HG02759 (cell line): ENCODE measurements at regions not wholly inside any gene's neighbourhood (a gene's known extent, or its start where the extent isn't known, plus 50 kb on each side); places are given as distances from the start of the nearest gene placed in this dataset.

ENCODE experiments used
- ATAC-seq: cut with Tn5 transposase; IDR thresholded peaks from one replicate; pipeline ENCODE4 v1.9.1; 2021; ENCODE audit warnings: mild to moderate bottlenecking, moderate library complexity; ENCODE audit not compliant: unreplicated experiment

DNA sequence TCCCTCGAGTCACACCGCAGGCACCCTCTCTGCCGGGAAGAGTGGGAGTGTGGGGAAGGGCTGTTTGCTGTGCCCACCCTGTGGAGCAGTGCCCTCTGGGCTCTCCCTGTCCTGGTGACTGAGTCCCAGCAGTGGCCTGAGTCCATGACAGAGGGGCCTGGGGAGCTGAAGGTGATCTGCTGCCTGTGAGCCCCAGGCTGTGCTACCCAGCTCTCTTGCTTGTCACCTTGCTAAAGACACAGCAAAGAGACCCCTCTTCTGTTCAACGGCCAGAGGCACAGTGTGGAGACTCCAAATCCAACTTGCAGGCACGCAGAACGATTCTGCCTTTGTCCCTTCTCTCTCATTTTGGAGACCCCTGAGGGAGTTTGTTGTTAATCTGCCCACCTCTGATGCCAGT, 232.6 kb downstream of the OPA1 start:
- no peak for ATAC-seq

DNA sequence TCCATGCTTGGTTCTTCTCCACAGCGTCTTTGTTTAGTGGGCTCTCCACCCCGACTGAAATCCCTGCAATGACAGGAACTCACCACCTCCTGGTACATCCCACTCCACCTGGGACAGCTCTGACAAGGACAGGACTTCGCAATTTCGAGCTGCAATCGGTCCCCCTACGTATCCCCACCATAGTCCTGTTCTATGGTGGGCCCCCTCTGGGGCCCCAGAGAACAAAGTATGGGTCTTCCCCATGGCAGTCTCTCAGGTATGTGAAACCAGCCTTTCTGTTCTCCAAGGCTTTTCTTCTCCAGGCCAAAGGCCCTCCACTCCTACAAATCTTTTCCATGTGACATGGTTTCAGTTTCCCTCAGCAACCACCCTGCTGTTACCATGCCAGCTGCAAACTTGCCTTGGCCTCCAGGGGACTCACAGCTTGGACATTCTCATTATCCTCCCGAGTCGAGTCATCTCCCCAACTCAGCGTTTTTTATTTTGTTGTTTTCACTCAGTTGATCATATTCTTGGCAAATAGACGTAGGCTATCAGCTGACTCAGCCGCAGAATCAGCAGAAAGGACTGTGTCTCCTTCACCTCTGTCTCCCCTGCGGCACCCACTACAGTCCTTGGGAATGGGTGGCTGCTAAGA, 233.3 kb downstream of the OPA1 start:
- ATAC-seq = no peak

DNA sequence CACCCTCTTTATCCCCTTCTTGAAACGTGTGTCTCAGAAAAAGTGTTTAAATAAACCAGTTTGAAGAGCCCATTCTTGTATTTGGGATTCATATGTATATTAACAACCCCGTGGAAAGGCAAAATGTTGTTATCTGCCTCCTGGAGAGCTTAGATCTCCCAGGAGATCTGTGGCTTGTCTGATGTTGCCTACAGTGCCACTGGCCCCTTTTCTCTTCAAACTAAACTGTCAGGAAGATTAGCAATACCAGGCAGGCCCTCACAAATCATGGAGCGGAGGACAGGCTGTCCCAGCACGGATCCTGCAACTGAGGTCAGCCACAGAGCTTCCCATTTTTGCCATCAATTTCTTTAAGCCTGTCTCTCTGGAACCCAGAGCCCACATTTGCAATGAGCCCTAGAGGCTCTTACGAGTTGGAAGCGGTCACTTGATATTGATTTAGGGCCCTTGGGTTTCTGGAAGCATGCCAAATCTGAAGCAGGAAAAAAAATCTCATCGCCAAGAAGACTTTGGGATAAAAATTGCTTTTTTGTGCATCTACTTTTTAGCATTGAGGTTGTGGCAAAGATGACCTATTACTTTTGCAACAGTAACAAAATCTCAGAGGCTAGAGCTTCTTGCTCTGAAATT, 234.1 kb downstream of the OPA1 start:
- ATAC-seq = no peak

DNA sequence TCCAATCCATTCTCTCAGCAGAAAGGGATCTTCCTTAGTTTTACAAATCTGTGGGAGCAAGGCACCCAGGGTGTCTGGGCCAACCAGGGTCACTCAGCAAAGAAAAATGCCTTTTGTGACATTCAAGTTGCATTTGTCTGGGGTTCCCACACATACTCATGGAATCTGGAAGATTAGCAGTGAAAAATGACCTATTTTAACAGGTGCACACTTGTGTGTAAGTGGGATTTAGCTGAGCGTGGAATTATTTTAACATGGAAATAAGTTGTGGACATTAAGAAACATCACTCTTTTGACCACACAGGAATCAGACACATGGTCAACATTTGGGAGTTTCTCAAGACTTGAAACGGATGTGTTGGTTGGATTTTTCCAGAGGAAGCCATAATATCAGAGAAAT, 234.9 kb downstream of the OPA1 start:
- no peak for ATAC-seq

DNA sequence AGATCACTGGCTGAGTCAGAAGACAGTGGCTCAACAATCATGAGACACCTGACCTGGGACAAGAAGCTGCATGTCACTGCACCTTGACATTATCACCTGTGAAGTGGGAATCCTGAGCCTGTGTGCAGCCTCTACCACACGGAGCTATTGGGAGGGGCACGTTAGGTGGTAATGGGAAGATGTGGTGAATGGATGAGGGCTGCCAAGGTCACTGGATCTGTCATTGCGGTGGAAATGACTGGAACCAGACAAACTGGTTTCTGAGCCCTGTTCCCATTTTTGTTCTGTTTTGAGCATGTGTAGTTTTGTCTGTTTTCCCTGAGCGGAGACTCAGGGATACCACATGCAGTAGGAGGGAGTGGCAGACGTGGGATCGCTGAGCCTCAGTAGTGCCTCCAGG, 235.5 kb downstream of the OPA1 start:
- no peak for ATAC-seq

DNA sequence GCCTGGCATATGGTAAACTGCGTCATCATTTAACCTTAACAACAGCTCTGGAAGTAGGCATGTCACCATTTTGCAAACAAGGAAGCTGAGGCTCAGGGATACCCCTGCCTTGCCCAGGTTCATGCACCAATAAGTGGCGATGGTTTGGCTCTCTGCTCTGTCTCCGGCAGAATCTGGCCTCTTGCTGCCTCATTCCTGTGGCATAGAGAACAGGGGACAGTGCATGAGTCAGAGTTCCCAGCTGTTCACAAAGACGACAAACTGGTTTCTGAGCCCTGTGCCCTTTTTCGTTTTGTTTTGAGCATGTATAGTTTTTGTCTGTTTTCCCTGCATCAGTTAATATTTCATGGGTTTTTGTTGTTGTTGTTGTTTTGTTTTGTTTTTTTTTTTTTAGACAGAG, 236.8 kb downstream of the OPA1 start:
- ATAC-seq = no peak

DNA sequence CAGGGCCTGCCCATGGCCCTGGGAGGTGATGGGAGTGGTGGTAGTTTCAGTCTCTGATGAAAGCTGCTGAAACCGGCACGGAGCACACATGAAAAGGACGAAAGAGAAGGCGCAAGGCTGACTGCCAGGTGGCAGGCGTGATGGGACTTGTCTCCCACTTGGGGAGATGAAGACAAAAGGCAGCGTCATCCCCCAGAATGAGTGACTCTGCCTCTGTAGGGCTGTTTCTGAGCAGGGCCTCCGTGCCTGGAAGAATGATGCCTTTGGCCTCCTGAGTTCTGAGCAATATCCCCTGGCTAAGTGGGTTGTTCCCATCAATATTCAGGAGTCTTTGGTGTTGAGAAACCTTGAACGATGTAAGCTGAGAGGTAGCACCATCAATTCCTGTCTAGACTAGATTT, 237.8 kb downstream of the OPA1 start:
- ATAC-seq = no peak

DNA sequence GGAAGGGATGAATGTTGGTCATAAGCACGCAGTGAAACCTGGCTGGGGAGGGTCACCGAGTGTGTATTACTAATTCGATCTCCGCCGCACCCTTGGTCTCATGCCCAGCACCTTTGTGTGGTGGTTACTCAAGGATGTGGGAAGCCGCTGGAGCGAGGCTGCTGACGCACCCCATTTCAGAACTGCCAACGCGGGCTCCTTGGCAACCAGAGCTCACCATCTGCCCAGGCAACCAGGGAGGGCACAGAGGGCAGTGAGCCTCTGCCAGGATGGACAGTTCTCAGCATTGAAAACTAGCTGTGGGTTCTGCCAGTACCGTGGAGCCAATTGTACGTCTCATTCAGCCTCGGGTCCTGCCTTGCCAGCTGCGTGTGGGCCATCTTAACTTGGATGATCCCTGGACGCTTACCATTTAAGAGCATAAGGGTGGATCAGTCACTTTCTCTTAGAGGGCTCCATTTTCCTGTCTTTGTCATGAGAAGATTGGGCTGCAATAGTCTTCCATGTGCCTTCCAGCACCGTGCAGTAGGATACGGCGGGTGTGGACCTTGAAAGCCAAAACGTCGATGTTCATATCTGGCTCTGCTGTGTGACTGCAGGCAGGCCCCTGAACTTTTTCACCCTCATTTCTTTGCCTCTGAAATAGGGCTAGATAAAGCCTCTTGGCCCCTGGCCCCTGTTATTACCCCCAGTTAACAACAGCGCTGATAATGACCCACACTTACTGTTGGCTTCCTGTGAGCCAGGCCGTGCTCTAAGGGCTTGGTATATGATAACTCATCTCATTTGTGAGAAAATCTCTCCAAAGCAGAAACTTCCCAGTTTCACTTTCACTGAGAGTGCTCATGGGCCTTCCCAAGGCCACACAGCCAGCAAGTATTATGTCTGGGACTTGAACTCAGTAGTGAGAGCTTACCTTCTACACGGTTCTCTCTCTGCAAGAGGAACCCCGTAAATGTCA, 238.8 kb downstream of the OPA1 start:
- ATAC-seq = peak; percentile 72

DNA sequence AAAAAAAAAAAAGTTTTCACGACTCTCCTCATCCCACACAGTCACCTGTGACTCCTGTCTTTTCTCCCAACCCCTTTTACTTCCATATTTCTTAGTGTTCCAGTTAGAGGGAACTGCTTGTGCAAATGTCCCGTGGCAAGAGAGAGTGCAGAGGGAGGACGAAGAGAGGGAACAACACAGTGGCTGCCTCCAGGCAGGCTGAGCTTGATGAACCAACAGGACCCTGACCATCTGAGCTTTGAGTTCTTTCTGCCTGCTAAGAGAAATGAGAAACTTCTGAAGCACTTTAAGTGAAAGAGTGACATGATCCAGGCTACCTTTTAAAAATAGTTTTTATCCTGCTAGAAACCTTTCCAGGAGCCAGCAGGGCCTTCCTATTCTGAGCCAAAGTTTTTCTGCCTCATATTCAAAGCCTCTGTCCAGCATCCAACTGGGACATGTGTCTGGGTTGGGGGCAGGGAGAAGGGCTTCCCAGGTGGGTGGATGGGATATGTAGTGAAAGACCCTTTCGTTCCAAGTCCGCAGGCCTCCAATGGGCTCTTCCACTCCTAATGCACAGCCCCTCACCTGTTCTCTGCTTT, 239.9 kb downstream of the OPA1 start:
- ATAC-seq = no peak

DNA sequence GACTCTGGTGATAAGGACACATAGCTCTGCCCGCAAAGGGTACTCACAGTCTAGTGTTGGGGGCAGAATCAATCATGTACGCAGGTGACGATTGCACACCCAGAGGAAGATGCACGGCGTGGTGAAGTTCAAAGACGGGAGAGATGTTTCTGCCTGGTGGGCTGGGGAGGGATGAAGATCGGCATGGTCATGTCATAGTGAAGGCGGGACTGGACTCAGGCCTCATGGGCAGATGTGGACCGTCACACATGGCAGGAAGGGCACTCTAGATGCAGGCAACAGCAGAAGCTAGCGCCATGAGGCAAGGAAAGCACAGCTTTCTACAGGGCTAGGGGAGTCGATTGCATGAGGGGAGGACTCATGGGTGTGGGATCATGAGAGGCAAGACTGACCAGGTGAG, 240.6 kb downstream of the OPA1 start:
- ATAC-seq = no peak

DNA sequence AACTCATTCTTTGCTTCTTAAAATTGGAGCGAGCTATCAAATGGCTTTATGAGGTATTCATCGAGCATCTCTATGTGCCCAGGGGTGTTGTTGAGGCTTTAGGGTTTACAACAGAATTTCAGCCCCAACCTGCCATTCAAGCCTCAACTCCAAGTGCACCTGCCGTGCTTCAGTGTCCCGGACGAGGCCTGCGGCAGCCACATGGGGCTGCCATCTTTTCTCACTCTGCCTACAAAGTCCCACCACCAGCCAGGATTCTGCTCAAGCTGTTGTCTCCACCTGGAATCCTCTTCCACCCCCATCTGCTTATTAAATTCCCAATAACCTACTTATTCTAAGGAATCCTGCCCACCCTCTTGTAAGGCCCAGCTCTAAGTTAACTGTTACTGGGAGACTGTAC, 242.4 kb downstream of the OPA1 start:
- no peak for ATAC-seq

DNA sequence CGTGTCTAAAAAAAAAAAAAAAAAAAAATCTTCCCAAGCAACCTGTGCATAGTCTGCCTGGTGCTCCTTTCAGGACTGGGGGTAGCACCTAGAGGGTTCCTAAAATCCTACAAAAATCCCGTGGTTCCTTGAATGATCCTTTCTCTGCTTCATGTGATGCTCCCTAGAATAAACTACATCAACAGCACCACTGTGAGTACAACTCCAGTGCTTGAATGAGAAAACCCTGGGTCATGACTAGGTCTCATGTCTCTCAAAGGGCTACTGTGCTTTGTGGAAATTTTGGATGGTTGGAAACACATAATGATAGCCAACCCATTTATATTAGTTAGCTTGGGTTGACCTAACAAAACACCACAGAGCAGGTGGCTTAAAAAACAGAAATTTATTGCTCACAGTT, 243.5 kb downstream of the OPA1 start:
- no peak for ATAC-seq

DNA sequence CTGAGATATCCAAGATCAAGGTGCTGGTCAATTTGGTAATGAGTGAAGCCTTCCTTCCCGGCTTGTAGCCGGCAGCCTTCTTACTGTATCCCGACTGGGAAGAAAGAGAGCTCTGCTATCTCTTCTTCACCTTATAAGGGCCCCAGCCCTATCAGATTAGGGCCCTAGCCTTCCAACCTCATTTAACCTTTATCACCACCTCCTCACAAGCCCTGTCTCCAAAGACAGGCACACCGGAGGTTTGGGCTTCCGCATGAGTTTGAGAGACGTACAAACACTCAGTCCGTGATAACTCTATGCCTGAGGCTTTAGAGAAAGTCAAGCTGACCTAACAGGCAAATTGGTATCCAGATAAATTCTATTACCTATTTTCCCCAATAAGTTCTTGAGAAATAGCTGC, 243.9 kb downstream of the OPA1 start:
- ATAC-seq = no peak

DNA sequence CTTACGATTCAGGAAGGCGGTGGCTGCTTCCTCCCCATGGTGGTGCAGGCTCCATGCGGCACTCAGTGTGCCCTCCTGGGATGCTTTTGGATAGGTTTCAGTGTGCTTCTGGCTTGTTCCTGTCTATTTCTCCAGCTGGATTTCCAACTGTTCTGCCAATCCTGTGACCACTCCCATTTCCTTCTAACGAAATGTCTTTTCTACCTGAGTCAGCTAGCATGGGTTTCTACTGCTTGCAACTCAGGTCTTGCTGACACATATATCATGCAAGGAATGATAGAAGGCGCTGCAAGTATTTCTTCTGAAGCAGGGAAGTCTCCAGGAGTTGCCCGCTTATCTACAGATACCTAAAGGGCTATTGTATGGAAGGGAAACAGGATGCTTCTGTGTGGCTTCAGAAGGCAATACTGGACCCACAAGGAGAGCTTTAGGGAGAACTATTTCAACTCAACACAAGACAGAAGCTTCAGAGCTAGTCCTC, 244.4 kb downstream of the OPA1 start:
- ATAC-seq = no peak

DNA sequence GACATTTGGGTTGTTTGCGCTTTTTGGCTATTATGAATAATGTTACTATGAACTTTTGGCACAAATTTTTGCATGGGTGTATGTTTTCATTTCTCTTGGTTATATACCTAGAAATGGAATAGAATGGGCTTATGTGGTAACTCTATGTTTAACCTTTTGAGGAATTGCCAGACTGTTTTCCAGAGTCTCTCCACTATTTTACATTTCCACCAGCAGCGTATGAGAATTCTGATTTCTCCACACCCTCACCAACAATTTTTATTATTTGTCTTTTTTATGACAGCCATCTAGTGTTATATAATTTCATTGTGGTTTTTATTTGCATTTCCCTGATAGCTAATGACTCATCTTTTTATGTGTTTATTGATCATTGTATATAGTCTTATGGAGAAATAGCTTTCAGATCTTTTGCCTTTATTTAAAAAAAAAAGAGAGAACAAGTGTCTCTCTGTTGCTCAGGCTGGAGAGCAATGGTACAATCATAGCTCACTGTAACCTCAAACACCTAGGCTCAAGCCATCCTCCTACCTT, 247.2 kb downstream of the OPA1 start:
- ATAC-seq = no peak

DNA sequence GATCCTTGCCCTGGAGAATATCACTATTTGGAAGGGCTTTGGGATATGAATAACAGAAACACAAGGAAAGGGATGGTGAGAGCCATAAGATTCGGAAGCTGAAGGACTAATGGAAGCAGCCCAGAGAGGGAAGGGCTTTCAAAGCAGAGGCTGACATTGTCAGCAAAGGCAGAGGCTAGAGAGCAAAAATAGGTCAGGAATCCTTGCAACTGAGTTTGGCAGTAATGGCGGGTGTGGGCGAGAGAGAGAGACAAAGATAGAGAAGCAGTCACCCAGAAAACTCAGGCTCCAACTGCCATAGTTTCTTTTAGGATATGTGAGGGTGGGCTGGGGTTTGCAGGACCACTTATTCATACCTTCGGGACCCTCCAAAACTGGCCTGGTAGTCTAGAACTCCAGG, 248.6 kb downstream of the OPA1 start:
- no peak for ATAC-seq

DNA sequence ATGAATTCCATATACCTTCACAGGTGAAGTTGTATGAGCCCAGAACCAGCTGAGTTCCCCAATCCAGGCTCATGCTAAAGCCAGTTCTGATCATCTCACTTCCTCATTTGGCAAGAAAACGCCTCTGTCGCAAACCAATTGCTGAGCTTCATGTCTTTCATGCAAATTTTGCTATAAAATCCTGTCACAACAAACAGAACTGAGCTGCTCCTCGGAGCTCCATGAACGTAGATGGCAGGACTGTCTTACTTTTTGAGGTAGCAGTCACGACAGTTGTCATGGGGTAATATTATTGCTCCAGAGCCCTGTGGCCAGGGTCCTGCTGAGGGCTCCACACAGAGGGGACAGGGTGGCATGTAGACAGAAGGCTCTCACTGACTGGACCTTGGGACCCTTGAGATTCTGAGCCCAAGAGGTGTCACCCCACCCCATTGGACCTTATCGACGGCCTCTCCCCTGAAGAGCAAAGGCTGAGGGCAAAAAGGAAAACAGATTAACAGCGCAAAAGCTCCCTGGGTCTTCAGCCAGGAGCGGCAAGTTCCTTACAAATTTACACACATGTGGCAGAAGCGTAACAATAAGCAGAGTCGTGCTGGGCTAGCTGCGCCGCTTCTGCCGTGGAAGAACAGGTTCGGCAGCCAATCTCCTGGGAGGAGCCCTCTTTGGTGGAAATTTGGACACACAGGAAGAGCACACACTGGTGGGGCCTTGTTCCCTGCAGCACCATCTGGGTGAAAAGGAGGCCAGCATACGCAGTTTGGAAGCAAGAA, 249.2 kb downstream of the OPA1 start:
- peak; percentile 65 for ATAC-seq

DNA sequence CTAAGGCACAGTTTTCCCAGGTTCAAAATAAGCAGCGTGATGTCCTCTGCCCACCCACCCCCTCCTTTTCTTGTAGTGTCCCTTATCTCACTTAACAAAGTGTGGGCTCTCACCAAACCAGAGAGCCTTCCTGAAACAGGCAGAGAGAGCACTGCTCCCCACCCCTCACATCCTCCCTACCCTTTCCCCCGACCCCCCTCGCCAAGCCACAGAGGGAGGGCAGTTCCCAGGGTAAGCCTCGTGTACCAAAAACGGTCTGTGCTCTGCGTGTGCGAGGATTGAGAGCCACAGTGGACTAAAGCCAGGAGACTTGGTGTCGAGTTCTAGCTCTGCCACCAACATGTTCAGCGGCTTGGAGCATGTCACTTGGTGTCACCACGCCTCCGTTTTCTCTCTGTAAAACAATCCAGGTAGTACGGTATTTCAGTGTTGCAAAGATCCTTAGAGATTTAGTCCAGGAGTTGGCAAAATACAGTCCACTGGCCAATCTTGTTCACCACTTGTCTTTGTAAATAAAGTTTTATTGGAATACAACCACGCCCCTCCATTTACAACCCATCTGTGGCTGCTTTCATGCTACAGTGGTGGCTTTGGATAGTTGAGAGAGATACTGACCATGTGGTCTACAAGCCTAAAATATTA, 249.9 kb downstream of the OPA1 start:
- no peak for ATAC-seq

DNA sequence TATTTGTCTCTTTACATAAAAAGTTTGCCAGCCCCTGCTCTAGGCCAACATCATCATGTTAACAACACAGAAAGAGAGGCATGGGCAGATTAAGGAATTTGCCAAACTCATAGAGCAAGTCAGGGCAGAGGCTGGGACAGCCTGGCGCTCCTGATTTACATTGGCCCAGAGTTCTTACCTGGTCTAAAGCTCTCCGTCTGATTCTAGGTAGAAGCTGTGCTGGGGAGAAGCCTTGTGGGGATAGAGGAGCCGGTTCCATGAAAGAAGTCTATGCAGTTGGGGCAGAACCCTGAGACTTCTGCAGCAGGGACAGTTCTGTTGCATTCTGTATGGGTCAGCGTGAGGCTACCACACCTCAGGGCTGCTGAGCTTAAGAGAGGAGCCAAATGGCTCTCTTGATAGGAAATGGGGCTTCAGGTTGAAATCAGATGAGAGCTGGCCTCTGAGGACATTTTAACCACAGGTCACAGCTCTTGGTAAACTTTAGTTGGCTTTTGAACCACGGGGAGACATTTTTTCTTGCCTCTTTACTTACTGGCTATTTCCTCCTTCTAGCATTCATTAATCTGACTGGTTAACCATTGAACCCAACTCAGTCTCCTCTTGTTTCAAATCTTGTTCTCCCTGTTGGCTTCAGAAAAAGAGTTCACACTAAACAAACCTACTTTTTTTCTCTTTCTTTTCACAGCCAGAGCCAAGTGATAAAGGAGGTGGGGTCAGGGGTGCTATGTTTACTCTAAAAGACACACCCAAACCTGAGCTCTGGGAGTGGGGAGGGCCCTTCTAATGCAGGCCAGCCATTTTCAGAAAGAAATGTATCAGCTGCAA, 250.7 kb downstream of the OPA1 start:
- ATAC-seq = peak; percentile 62
